ENCODE measurements at regions not wholly inside any gene's neighbourhood (a gene's known extent, or its start where the extent isn't known, plus 50 kb on each side); places are given as distances from the start of the nearest gene placed in this dataset.

- no peak for DNase-seq
These were observed 356.4 kb downstream of the ANKRD7 start for GRCh38 chr7:118580743-118581382.

- DNase-seq, result no peak
These were observed 359.1 kb downstream of the ANKRD7 start for GRCh38 chr7:118583641-118584040.

GRCh38 chr7:118586248-118586647 is 361.7 kb downstream of the ANKRD7 start:
- no peak for DNase-seq

- DNase-seq, result no peak
These were observed 365.6 kb downstream of the ANKRD7 start for GRCh38 chr7:118590107-118590506.

- DNase-seq, result no peak
These were observed 377.6 kb downstream of the ANKRD7 start for GRCh38 chr7:118602090-118602489.

- DNase-seq, result no peak
These were observed 382.1 kb downstream of the ANKRD7 start for GRCh38 chr7:118606602-118607001.

- DNase-seq, result no peak
These were observed 384.7 kb downstream of the ANKRD7 start for GRCh38 chr7:118609207-118609606.

GRCh38 chr7:118615681-118616080 is 391.2 kb downstream of the ANKRD7 start:
- DNase-seq, result no peak

- no peak for DNase-seq
These were observed 397.4 kb downstream of the ANKRD7 start for GRCh38 chr7:118621810-118622360.

GRCh38 chr7:118626739-118627138 is 402.2 kb downstream of the ANKRD7 start:
- DNase-seq, result no peak

GRCh38 chr7:118627467-118627866 is 403.0 kb downstream of the ANKRD7 start:
- DNase-seq, result no peak

GRCh38 chr7:118629898-118630438 is 405.5 kb downstream of the ANKRD7 start:
- no peak for DNase-seq

- DNase-seq, result no peak
These were observed 417.9 kb downstream of the ANKRD7 start for GRCh38 chr7:118642396-118642795.

GRCh38 chr7:118644346-118644745 is 419.8 kb downstream of the ANKRD7 start:
- no peak for DNase-seq

GRCh38 chr7:118648002-118648401 is 423.5 kb downstream of the ANKRD7 start:
- DNase-seq, result no peak

- no peak for DNase-seq
These were observed 433.0 kb downstream of the ANKRD7 start for GRCh38 chr7:118657391-118658005.

GRCh38 chr7:118662266-118662665 is 437.8 kb downstream of the ANKRD7 start:
- no peak for DNase-seq

- DNase-seq, result no peak
These were observed 440.0 kb downstream of the ANKRD7 start for GRCh38 chr7:118664498-118664897.

- no peak for DNase-seq
These were observed 446.6 kb downstream of the ANKRD7 start for GRCh38 chr7:118671149-118671548.

- no peak for DNase-seq
These were observed 460.3 kb downstream of the ANKRD7 start for GRCh38 chr7:118684796-118685195.

GRCh38 chr7:118689403-118689802 is 464.9 kb downstream of the ANKRD7 start:
- no peak for DNase-seq

- DNase-seq, result no peak
These were observed 472.4 kb downstream of the ANKRD7 start for GRCh38 chr7:118696879-118697278.

GRCh38 chr7:118699222-118699621 is 474.7 kb downstream of the ANKRD7 start:
- DNase-seq, result no peak

- DNase-seq, result no peak
These were observed 484.2 kb downstream of the ANKRD7 start for GRCh38 chr7:118708741-118709140.

Measured in HCEC 1CT (cell line).